Transverse colon (tissue), 4 donors: ENCODE measurements at regions not wholly inside any gene's neighbourhood (a gene's known extent, or its start where the extent isn't known, plus 50 kb on each side); places are given as distances from the start of the nearest gene placed in this dataset.

ENCODE experiments used
- DNase-seq: peaks from one replicate; pipeline ENCODE4 v3.0.0-alpha.2; 2019
- H3K27ac ChIP-seq, 4 donors: fragments of 200-600 bp; sonication (generic); 2 replicates each; pipeline ENCODE4 v1.5.1; 2016 to 2018; ENCODE audit warnings: inconsistent platforms in 4 of 4
- H3K27me3 ChIP-seq: fragments of 200-600 bp; sonication (generic); 2 replicates; pipeline ENCODE4 v1.5.1; 2017; ENCODE audit warnings: inconsistent platforms
- H3K36me3 ChIP-seq, 4 donors: fragments of 200-600 bp; sonication (generic); 2 replicates each; pipeline ENCODE4 v1.5.1; 2017 to 2019; ENCODE audit warnings: inconsistent platforms in 4 of 4
- H3K4me1 ChIP-seq, 4 donors: fragments of 200-600 bp; sonication (generic); 2 replicates each; pipeline ENCODE4 v1.5.1; 2017 to 2020; ENCODE audit warnings: inconsistent platforms in 4 of 4
- H3K4me3 ChIP-seq, 4 donors: fragments of 200-600 bp; sonication (generic); 1 replicate in 1 of 4; 2 replicates in 3 of 4; pipeline versions ENCODE4 v1.5.1 to v1.6.1; 2017 to 2019; ENCODE audit warnings: inconsistent platforms in 4 of 4
- H3K9me3 ChIP-seq, 2 donors: fragments of 200-600 bp; sonication (generic); 2 replicates each; pipeline ENCODE4 v1.5.1; 2017 to 2019; ENCODE audit warnings: inconsistent platforms in 2 of 2
- EP300 ChIP-seq: sonication (generic); formaldehyde crosslinking; IDR thresholded peaks from one replicate; pipeline ENCODE4 v1.6.1; 2017; ENCODE audit warnings: antibody characterized with exemption, low read depth
- POLR2A ChIP-seq: fragments of 450-650 bp; IDR thresholded peaks from one replicate; pipeline ENCODE4 v1.6.1; 2016; ENCODE audit warnings: antibody characterized with exemption, mild to moderate bottlenecking, moderate library complexity
- POLR2AphosphoS5 ChIP-seq, 3 donors: sonication (generic); formaldehyde crosslinking; IDR thresholded peaks; one replicate each; pipeline ENCODE4 v1.6.1; 2016; ENCODE audit warnings: antibody characterized with exemption in 3 of 3
- WGBS, 2 donors: methylation state at CpG; one replicate each; pipeline ENCODE4 v1.1.5; 2018; ENCODE audit warnings: low coverage in 1 of 2; 5-methylcytosine and 5-hydroxymethylcytosine counted together
- in situ Hi-C, 4 donors: fragments of 200-750 bp; cut with MboI; loops; one replicate each; pipeline versions ENCODE4 v1.15.0 to v1.15.1; 2017; ENCODE audit warnings: low sequenced_read_pairs in 3 of 4, low pct_ligation_motif_present in 1 of 4, low pct_unique_long_range_greater_than_20kb in 1 of 4
- intact Hi-C: fragments of 100-400 bp; cut with DNase I; formaldehyde crosslinking; loops from one replicate; pipeline ENCODE4 v1.15.1; 2023; ENCODE audit warnings: low total_unique reads
- small RNA-seq, 4 donors: library from RNA; depleted of rRNA; stranded (forward); fragments of <200 nt; gene quantifications; one replicate each; pipeline ENCODE3, GENCODE V24; 2016
- TF ChIP-seq, protein P1 (sequence below), 5 experiments: fragments of 200-600 bp in 3 of 5; fragments of 450-650 bp in 2 of 5; sonication (generic) in 3 of 5; IDR thresholded peaks; 1 replicate in 2 of 5; 2 replicates in 3 of 5; pipeline ENCODE4 v1.5.1; 2016 to 2017; ENCODE audit warnings: antibody characterized with exemption in 5 of 5, inconsistent platforms in 3 of 5, mild to moderate bottlenecking in 2 of 5, moderate library complexity in 1 of 5

- Histone ChIP-seq H3K9me3 (no peaks in the 10 kb centered on the region), H3K4me3 (no peak overlapping the region), H3K4me1 (no peaks in the 10 kb centered on the region), H3K36me3 (no peaks in the 10 kb centered on the region), H3K27ac (no peak overlapping the region), H3K27me3 (peaks cover 14% of the 10 kb centered on the region)
- intact Hi-C loops (loop anchor here (5.0 to 10.0 kb wide), 2 partner anchors 43 to 790 kb away; no protein-coding TSS in a partner anchor), in situ Hi-C loops (no loop called here)
- TF ChIP-seq POLR2A = no peak
- TF ChIP-seq, protein P1, sequence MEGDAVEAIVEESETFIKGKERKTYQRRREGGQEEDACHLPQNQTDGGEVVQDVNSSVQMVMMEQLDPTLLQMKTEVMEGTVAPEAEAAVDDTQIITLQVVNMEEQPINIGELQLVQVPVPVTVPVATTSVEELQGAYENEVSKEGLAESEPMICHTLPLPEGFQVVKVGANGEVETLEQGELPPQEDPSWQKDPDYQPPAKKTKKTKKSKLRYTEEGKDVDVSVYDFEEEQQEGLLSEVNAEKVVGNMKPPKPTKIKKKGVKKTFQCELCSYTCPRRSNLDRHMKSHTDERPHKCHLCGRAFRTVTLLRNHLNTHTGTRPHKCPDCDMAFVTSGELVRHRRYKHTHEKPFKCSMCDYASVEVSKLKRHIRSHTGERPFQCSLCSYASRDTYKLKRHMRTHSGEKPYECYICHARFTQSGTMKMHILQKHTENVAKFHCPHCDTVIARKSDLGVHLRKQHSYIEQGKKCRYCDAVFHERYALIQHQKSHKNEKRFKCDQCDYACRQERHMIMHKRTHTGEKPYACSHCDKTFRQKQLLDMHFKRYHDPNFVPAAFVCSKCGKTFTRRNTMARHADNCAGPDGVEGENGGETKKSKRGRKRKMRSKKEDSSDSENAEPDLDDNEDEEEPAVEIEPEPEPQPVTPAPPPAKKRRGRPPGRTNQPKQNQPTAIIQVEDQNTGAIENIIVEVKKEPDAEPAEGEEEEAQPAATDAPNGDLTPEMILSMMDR (IDR thresholded peaks at IDR 0.05) = no peak
- no peak for TF ChIP-seq POLR2AphosphoS5 (IDR thresholded peaks at IDR 0.05)
- no peak for TF ChIP-seq EP300
- 62 to 69% methylated on average over 5 to 7 of the region's 7 CpGs for WGBS, 2 donors
- no peak for DNase-seq
Observed at GRCh38 chr1:228684607-228685006, 50.7 kb upstream of the RHOU start.

DNA sequence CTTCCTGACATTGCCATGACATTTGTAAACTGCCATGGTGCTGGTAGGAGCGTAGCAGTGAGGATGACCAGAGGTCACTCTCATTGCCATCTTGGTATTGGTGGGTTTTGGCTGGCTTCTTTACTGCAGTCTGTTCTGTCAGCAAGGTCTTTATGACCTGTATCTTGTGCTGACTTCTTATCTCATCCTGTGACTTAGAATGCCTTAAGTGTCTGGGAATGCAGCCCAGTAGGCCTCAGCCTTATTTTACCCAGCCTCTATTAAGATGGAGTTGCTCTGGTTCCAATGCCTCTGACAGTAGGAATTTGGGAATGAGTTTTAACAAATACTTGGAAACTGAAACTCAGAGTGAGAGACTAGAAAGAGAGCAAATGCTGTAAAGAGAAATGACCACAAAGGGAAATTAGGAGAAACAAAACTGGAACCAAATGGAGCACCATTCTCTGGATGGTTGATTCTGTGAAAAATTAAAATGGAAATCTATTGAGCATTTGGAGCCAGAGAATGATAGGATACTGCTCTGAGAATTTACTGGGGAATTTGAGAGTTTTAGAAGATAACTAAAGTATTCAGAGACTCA is 50.1 kb upstream of the RHOU start:
- DNase-seq = no peak
- H3K27me3 ChIP-seq = peaks cover 14% of the 10 kb centered on the region
- no peaks in the 10 kb centered on the region for H3K4me1 ChIP-seq
- no peak overlapping the region for H3K27ac ChIP-seq
- intact Hi-C loops (loop anchor here (5.0 to 10.0 kb wide), 2 partner anchors 42 to 790 kb away; no protein-coding TSS in a partner anchor), in situ Hi-C loops (no loop called here)
- no peak overlapping the region for H3K4me3 ChIP-seq
- no peaks in the 10 kb centered on the region for H3K36me3 ChIP-seq
- TF ChIP-seq, protein P1 (IDR thresholded peaks at IDR 0.05) = no peak
- no peak for TF ChIP-seq EP300
- no peak for TF ChIP-seq POLR2A
- TF ChIP-seq POLR2AphosphoS5 (IDR thresholded peaks at IDR 0.05) = no peak
- no peaks in the 10 kb centered on the region for H3K9me3 ChIP-seq
- WGBS, 2 donors = 71 to 75% methylated on average over 1 of the region's 1 CpG

Small RNA genes in the stretch of these regions (small RNA-seq; reads per million reads assigned to genes)
- 0 reads per million in 4 donors for gene RF00432
- 0 reads per million in 4 donors for gene RNA5S10
- gene RNA5S11 = 0 reads per million in 4 donors
- gene RNA5S12 = 0 reads per million in 4 donors
- gene RNA5S13 = 0 reads per million in 4 donors
- 0 reads per million in 4 donors for gene RNA5S14
- 0 reads per million in 4 donors for gene RNA5S15
- 0 reads per million in 4 donors for gene RNA5S16
- 0 reads per million in 4 donors for gene RNA5S17
- 0 reads per million in 4 donors for gene RNA5S2
- 0 reads per million in 4 donors for gene RNA5S3
- 0 reads per million in 4 donors for gene RNA5S4
- gene RNA5S5 = 0 reads per million in 4 donors
- 0 reads per million in 4 donors for gene RNA5S6
- 0 reads per million in 4 donors for gene RNA5S7
- 0 reads per million in 4 donors for gene RNA5S8
- 0 reads per million in 4 donors for gene RNA5S9
- gene RNA5SP18 = 0 reads per million in 4 donors
